ENCODE measurements at regions not wholly inside any gene's neighbourhood (a gene's known extent, or its start where the extent isn't known, plus 50 kb on each side); places are given as distances from the start of the nearest gene placed in this dataset.

GRCh38 chr20:57837208-57838035 lies 127.6 kb upstream of the PMEPA1 start:
- no peak for DNase-seq (ENCODE audit: low read depth)
- TF ChIP-seq, protein P1, sequence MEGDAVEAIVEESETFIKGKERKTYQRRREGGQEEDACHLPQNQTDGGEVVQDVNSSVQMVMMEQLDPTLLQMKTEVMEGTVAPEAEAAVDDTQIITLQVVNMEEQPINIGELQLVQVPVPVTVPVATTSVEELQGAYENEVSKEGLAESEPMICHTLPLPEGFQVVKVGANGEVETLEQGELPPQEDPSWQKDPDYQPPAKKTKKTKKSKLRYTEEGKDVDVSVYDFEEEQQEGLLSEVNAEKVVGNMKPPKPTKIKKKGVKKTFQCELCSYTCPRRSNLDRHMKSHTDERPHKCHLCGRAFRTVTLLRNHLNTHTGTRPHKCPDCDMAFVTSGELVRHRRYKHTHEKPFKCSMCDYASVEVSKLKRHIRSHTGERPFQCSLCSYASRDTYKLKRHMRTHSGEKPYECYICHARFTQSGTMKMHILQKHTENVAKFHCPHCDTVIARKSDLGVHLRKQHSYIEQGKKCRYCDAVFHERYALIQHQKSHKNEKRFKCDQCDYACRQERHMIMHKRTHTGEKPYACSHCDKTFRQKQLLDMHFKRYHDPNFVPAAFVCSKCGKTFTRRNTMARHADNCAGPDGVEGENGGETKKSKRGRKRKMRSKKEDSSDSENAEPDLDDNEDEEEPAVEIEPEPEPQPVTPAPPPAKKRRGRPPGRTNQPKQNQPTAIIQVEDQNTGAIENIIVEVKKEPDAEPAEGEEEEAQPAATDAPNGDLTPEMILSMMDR (IDR thresholded peaks at IDR 0.05; ENCODE audit: insufficient read depth, low read depth, low read length), result no peak
- no peak overlapping the region for H3K4me3 ChIP-seq (ENCODE audit: low read depth, low read length)

DNA sequence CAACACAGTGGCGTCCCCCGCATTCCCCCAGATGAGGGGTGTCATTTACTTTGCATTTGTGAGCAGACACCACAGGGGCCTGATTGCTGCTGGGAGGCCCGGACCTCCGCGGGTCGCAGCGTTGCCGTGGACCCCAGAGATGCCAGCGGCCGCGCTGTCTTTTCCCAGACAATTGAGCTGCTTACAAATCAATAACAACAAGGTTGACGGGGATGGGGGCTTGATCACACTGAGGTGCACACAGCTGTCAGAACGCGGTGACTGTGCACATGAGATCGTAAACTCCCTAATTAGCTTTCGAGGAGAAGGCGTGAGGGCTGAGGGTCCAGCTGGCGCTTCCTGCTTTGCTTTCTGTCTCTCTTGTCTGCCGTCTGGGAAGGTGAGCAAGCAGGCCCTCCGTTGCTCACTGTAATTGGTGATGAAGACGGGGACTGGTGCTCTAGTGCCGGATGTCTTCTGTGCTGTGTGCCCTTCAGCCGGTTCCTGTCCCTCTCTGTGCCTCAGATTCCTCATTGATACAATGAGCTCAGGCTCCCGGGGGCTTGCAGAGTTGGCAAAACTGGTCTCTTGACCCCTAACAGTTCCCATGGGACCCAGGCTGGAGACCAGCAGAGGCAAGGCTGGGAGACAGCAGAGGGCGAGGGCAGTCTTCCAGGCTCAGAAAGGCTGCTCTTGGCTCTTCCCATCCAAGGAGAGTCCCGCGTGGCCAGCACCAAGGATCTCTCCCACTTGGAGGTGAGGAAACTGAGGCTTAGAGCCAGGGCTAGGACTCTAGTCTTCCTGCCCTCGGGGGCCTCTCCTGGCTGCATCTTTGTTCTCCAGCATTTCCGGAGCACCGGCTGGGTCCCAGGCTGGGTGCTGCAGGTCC lies 126.0 kb upstream of the PMEPA1 start:
- DNase-seq (ENCODE audit: low read depth), result no peak
- no peak overlapping the region for H3K4me3 ChIP-seq (ENCODE audit: low read depth, low read length)
- TF ChIP-seq, protein P1 (IDR thresholded peaks at IDR 0.05; ENCODE audit: insufficient read depth, low read depth, low read length), result no peak

DNA sequence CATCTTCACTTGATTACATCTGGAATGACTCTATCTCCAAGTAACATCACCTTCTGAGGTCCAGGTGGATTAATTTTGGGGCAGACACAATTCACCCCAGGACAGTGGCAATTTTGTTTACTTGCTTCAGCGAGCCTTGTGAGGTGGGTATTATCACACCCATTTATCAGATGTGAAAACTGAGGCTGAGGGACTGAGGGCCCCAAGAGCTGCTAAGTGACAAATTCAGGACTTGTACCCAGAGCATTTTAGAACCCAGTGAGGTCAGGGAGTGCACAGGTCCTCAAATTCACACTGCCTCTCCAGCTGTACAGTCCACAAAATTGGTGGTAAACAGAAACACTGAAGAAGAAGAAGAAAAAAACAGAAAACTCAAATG lies 125.2 kb upstream of the PMEPA1 start:
- DNase-seq (ENCODE audit: low read depth), result no peak
- TF ChIP-seq, protein P1 (IDR thresholded peaks at IDR 0.05; ENCODE audit: insufficient read depth, low read depth, low read length), result no peak
- H3K4me3 ChIP-seq (ENCODE audit: low read depth, low read length), result no peak overlapping the region

DNA sequence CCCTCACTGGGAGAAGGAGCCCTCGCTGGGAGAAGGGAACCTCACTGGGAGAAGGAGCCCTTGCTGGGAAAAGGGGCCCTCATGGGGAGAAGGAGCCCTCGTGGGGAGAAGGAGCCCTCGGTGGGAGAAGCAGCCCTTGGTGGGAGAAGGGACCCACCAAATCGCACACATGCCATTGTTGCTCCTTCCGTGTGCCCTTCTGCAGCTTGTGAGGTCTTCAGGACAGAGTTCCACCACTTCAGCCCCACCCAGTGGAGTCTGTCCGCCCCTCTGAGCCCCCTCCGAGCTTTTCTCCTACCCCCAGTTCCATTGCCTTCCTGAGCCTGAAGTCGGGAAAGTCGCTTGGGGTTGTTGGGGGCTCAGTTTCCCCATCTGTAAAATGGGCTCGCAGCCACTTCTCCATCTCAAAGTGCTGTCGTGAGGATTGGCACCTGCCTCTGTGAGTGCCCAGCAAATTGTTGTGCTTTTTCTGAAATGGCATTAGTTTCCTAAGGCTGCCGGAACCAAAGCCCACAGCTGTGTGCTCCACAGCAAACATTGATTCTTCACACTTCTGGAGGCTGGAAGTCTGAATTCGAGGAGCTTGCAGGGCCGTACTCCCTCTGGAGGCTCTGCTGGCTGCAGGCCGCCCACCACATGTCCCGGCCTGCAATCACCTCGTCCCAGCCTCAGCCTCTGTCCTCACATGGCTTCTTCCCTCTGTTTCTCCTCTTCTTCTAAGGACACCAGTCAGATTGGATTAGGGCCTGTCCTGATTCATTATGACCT lies 124.7 kb upstream of the PMEPA1 start:
- DNase-seq (ENCODE audit: low read depth), result no peak
- TF ChIP-seq, protein P1 (IDR thresholded peaks at IDR 0.05; ENCODE audit: insufficient read depth, low read depth, low read length), result no peak

DNA sequence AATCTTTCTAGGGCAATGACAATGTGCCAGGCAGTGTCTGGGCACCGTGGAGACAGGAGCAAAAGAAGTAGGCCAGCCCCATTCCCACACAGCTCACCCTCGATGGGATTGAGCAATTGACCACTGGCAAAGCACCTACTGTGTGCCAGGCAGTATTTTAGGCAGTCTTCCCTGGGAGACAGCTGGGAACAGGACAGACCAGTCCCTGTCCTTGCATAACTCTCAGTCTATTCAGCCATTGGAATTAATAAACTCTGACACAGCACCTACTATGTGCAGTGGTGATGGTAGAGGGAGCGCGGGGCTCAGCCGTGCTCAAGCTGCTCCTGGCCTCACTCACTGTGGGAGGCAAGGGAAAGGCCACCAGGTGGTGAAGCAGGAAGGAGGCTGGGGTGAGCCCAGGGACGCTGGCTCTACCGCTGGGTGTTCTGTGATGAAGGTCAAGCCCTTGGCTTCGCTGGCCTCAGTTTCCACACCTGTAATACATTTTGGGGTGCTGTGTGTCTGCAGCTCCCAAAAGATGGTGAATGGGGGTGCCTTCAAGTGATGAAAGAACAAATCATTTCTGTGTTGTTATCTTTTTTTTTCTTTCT lies 122.3 kb upstream of the PMEPA1 start:
- no peak overlapping the region for H3K4me3 ChIP-seq (ENCODE audit: low read depth, low read length)
- TF ChIP-seq, protein P1 (IDR thresholded peaks at IDR 0.05; ENCODE audit: insufficient read depth, low read depth, low read length), result no peak
- DNase-seq (ENCODE audit: low read depth), result no peak

More for the DNA sequence above, 124.7 kb upstream of the PMEPA1 start:
- H3K4me3 ChIP-seq (ENCODE audit: low read depth, low read length), result no peak overlapping the region

DNA sequence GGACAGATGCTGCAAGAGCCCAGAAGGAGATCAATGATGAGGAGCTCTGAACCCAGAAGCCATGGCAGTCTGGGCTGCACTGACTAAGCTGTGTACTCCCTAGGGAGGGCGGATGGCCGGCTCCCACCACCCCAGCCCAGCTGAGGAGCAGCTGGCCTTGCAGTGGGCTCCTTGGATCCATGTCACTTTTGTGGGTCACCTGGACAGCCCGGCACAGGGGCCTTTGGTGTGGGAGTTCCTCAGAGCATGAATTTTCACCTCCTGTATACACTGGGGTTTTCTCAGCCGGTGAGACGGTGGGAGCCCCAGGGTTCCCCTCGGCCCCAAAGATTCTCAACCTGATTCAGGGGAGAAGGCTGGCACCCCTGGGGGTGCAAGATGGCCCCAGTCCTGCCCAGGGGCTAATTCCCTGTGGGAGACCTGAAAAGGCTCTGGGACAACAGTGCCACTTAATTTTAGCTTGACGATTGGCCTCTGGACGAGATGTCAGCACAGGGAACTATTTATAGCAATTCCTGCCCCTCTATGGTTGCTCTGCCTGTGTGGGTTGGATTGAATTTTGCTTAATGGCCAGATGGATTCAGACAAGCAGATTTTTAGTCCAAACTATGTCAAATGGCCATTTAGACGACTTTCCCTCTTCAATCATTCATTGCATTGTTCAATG lies 121.6 kb upstream of the PMEPA1 start:
- TF ChIP-seq, protein P1 (IDR thresholded peaks at IDR 0.05; ENCODE audit: insufficient read depth, low read depth, low read length), result no peak
- H3K4me3 ChIP-seq (ENCODE audit: low read depth, low read length), result no peak overlapping the region
- DNase-seq (ENCODE audit: low read depth), result no peak
